ENCODE measurements at regions not wholly inside any gene's neighbourhood (a gene's known extent, or its start where the extent isn't known, plus 50 kb on each side); places are given as distances from the start of the nearest gene placed in this dataset.

DNA sequence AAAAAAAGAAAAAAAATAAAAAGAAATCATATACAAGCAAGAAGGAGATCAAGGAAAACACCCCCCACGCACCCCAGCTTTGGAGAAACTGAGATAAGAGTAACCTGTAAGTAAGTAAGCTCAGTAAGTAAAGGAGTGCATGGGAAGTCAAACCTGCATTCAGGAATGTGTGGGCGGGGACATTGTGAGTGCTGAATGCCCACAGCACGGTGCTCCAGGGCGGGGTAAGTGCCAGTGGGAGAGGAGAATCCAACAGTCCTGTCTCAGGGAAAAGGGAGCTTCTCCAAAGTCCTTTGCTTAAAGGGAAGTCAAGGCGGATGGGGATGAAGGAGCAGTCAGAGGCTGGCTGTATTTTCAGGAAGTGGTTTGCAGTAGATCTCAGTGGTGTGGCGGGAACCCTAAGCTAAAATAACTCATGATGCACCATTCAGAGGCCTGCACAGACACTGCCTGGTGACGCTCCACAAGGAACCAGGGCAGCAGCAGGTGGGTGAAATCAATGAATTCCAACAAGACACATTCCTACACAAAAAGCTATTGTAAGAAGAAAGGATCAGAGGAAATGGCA lies 368.0 kb downstream of the QKI start:
- no peak overlapping the region for H3K27ac ChIP-seq (ENCODE audit: low read length)
- H3K9me2 ChIP-seq (ENCODE audit: insufficient read depth, low read length) = no peaks in the 10 kb centered on the region
- no peaks in the 10 kb centered on the region for H3K36me3 ChIP-seq (ENCODE audit: insufficient read depth, low read length)
- no peaks in the 10 kb centered on the region for H3K27me3 ChIP-seq (ENCODE audit: insufficient read depth, low read depth, low read length)
- H3K4me2 ChIP-seq (ENCODE audit: low read length) = no peak overlapping the region
- no peak overlapping the region for H3K9ac ChIP-seq (ENCODE audit: low read length)
- H3K9me3 ChIP-seq (ENCODE audit: low read length) = no peaks in the 10 kb centered on the region
- H3F3A ChIP-seq (ENCODE audit: insufficient read depth, low read length, poor library complexity, severe bottlenecking) = no peaks in the 10 kb centered on the region
- TF ChIP-seq TAF1 (IDR thresholded peaks at IDR 0.05; ENCODE audit: low read depth) (no peak), EP300 (conservative IDR thresholded peaks at IDR 0.05; ENCODE audit: poor library complexity, severe bottlenecking) (no peak), RAD21 (conservative IDR thresholded peaks at IDR 0.05) (no peak), MXI1 (conservative IDR thresholded peaks at IDR 0.05; ENCODE audit: poor library complexity, severe bottlenecking) (no peak), SMC3 (conservative IDR thresholded peaks at IDR 0.05; ENCODE audit: poor library complexity) (no peak), POLR2AphosphoS5 (IDR thresholded peaks at IDR 0.05) (no peak), EZH2 (IDR thresholded peaks at IDR 0.05; ENCODE audit: borderline replicate concordance, insufficient read depth, low read length, poor library complexity, severe bottlenecking) (no peak)
- TF ChIP-seq, protein P1, sequence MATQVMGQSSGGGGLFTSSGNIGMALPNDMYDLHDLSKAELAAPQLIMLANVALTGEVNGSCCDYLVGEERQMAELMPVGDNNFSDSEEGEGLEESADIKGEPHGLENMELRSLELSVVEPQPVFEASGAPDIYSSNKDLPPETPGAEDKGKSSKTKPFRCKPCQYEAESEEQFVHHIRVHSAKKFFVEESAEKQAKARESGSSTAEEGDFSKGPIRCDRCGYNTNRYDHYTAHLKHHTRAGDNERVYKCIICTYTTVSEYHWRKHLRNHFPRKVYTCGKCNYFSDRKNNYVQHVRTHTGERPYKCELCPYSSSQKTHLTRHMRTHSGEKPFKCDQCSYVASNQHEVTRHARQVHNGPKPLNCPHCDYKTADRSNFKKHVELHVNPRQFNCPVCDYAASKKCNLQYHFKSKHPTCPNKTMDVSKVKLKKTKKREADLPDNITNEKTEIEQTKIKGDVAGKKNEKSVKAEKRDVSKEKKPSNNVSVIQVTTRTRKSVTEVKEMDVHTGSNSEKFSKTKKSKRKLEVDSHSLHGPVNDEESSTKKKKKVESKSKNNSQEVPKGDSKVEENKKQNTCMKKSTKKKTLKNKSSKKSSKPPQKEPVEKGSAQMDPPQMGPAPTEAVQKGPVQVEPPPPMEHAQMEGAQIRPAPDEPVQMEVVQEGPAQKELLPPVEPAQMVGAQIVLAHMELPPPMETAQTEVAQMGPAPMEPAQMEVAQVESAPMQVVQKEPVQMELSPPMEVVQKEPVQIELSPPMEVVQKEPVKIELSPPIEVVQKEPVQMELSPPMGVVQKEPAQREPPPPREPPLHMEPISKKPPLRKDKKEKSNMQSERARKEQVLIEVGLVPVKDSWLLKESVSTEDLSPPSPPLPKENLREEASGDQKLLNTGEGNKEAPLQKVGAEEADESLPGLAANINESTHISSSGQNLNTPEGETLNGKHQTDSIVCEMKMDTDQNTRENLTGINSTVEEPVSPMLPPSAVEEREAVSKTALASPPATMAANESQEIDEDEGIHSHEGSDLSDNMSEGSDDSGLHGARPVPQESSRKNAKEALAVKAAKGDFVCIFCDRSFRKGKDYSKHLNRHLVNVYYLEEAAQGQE (IDR thresholded peaks at IDR 0.05; ENCODE audit: borderline replicate concordance) = no peak
- TF ChIP-seq, protein P2, sequence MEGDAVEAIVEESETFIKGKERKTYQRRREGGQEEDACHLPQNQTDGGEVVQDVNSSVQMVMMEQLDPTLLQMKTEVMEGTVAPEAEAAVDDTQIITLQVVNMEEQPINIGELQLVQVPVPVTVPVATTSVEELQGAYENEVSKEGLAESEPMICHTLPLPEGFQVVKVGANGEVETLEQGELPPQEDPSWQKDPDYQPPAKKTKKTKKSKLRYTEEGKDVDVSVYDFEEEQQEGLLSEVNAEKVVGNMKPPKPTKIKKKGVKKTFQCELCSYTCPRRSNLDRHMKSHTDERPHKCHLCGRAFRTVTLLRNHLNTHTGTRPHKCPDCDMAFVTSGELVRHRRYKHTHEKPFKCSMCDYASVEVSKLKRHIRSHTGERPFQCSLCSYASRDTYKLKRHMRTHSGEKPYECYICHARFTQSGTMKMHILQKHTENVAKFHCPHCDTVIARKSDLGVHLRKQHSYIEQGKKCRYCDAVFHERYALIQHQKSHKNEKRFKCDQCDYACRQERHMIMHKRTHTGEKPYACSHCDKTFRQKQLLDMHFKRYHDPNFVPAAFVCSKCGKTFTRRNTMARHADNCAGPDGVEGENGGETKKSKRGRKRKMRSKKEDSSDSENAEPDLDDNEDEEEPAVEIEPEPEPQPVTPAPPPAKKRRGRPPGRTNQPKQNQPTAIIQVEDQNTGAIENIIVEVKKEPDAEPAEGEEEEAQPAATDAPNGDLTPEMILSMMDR (IDR thresholded peaks at IDR 0.05; ENCODE audit: poor library complexity, severe bottlenecking) = no peak
- no peak overlapping the region for H3K4me3 ChIP-seq (ENCODE audit: low read length)
- no peak overlapping the region for H2AFZ ChIP-seq (ENCODE audit: low read depth, low read length)
- H4K20me1 ChIP-seq (ENCODE audit: insufficient read depth) = no peaks in the 10 kb centered on the region
- no peaks in the 10 kb centered on the region for H3K79me2 ChIP-seq (replicated peaks; ENCODE audit: insufficient read depth, low read length)

DNA sequence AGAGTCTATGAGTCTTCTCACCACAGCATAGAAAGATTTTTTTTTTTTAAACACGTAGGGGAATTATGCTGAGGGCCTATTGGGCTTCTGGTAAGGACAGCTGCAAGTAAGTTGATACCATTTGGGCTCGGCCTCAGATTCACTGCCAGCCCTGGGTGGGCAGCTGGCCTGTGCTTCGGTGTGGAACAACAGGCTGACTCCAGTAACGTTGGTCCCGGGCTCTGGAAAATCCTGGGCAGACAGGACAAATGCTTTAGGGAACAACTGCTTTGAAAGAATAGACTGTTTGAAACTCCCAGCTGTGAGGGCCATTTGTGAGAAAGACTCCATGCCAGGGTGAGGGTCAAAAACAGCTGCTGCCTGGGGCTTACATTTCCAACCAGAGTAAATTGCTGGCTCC lies 366.5 kb downstream of the QKI start:
- Histone ChIP-seq H3K27me3 (ENCODE audit: insufficient read depth, low read depth, low read length) (no peaks in the 10 kb centered on the region), H3K79me2 (replicated peaks; ENCODE audit: insufficient read depth, low read length) (no peaks in the 10 kb centered on the region), H3K4me2 (ENCODE audit: low read length) (no peak overlapping the region), H3K9ac (ENCODE audit: low read length) (no peak overlapping the region), H3K36me3 (ENCODE audit: insufficient read depth, low read length) (no peaks in the 10 kb centered on the region), H2AFZ (ENCODE audit: low read depth, low read length) (no peak overlapping the region), H3K27ac (ENCODE audit: low read length) (no peak overlapping the region), H3F3A (ENCODE audit: insufficient read depth, low read length, poor library complexity, severe bottlenecking) (no peaks in the 10 kb centered on the region), H4K20me1 (ENCODE audit: insufficient read depth) (no peaks in the 10 kb centered on the region), H3K9me3 (ENCODE audit: low read length) (no peaks in the 10 kb centered on the region), H3K4me3 (ENCODE audit: low read length) (no peak overlapping the region), H3K9me2 (ENCODE audit: insufficient read depth, low read length) (no peaks in the 10 kb centered on the region)
- TF ChIP-seq MXI1 (conservative IDR thresholded peaks at IDR 0.05; ENCODE audit: poor library complexity, severe bottlenecking) = no peak
- TF ChIP-seq EZH2 (IDR thresholded peaks at IDR 0.05; ENCODE audit: borderline replicate concordance, insufficient read depth, low read length, poor library complexity, severe bottlenecking) = no peak
- TF ChIP-seq, protein P1 (IDR thresholded peaks at IDR 0.05; ENCODE audit: borderline replicate concordance) = no peak
- no peak for TF ChIP-seq RAD21 (conservative IDR thresholded peaks at IDR 0.05)
- TF ChIP-seq, protein P2 (IDR thresholded peaks at IDR 0.05; ENCODE audit: poor library complexity, severe bottlenecking) = no peak
- no peak for TF ChIP-seq EP300 (conservative IDR thresholded peaks at IDR 0.05; ENCODE audit: poor library complexity, severe bottlenecking)
- TF ChIP-seq SMC3 (conservative IDR thresholded peaks at IDR 0.05; ENCODE audit: poor library complexity) = no peak
- TF ChIP-seq POLR2AphosphoS5 (IDR thresholded peaks at IDR 0.05) = no peak
- TF ChIP-seq TAF1 (IDR thresholded peaks at IDR 0.05; ENCODE audit: low read depth) = no peak

Measured in neural cell (in vitro differentiated cells).